OCI-LY1 (cell line): ENCODE measurements at regions not wholly inside any gene's neighbourhood (a gene's known extent, or its start where the extent isn't known, plus 50 kb on each side); places are given as distances from the start of the nearest gene placed in this dataset.

Source experiments
- CTCF ChIP-seq: fragments of 200-600 bp; sonication (generic), shearing (Covaris generic); IDR thresholded peaks from 2 replicates; pipeline ENCODE4 v1.5.1; 2017; ENCODE audit warnings: mild to moderate bottlenecking, antibody characterized with exemption, low read length, moderate library complexity, mixed read lengths
- EZH2 ChIP-seq: fragments of 200-600 bp; sonication (generic), shearing (Covaris generic); IDR thresholded peaks from 2 replicates; pipeline ENCODE4 v1.8.0; 2017; ENCODE audit warnings: borderline replicate concordance, mixed run types, mild to moderate bottlenecking, antibody characterized with exemption, low read length, moderate library complexity, mixed read lengths

DNA sequence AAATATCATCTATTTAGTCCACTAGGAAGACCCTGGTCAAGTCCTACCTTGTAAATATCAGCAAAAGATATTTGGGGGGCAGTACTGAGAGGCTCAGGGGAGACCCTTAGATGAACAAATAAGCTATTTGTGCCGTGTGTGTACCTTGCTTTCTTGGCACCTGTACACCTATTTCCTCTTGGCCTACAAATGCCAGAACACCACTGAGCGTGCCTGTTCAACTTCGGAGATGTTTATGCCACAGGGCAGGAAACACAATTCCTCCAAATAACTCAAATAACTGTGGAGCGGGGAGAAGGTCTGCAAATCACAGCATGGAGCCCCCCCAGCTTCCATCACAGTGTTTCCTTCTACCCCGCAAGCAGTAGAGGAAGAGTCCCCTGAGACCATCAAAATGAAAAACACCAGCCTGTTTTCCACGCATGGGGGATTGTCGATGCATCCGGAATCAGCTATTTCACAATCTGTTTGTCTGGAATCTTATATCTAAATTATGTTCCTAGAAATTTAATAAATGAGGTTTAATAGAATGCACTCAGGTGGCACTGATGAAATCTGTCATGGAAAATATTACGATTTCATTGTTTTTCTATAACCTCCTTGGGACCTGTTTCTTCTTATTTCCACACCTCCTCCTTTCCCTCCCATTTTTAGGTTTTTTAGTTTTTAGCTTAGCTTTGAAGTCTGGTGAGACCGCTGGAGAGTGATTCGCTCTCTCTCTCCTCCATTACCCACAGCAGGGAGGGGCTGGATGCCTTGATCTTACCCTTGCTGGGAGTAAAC lies 254.0 kb upstream of the SRRM4 start:
- TF ChIP-seq CTCF (no peak), EZH2 (no peak)
